A673 (cell line): ENCODE measurements at regions not wholly inside any gene's neighbourhood (a gene's known extent, or its start where the extent isn't known, plus 50 kb on each side); places are given as distances from the start of the nearest gene placed in this dataset.

Source experiments
- CTCF ChIP-seq: fragments of 300-800, 200-600 bp; sonication (generic); conservative IDR thresholded peaks from 2 replicates; pipeline ENCODE4 v1.5.1; 2017; ENCODE audit warnings: low read depth, mild to moderate bottlenecking, antibody characterized with exemption, low read length, moderate library complexity, mixed read lengths
- EZH2 ChIP-seq: fragments of 200-600 bp; sonication (generic); IDR thresholded peaks from 2 replicates; pipeline ENCODE4 v1.6.1; 2017; ENCODE audit warnings: borderline replicate concordance, low read depth, mild to moderate bottlenecking, mixed read lengths, antibody characterized with exemption, low read length; ENCODE audit not compliant: poor library complexity, severe bottlenecking

GRCh38 chr20:11050350-11050749 is 376.6 kb upstream of the JAG1 start:
- TF ChIP-seq EZH2 (no peak), CTCF (no peak)
